VCaP (cell line): ENCODE measurements at regions not wholly inside any gene's neighbourhood (a gene's known extent, or its start where the extent isn't known, plus 50 kb on each side); places are given as distances from the start of the nearest gene placed in this dataset.

Experiments
- H3K27ac ChIP-seq: fragments of 450-650 bp; 2 replicates; pipeline ENCODE4 v1.5.1; 2017
- CTCF ChIP-seq: fragments of 450-650 bp; conservative IDR thresholded peaks from 2 replicates; pipeline ENCODE4 v1.5.1; 2017; ENCODE audit warnings: mild to moderate bottlenecking, moderate library complexity

GRCh38 chr10:21300551-21300950 is 224.9 kb downstream of the SKIDA1 start:
- no peak for TF ChIP-seq CTCF
- no peak overlapping the region for H3K27ac ChIP-seq

- no peak for TF ChIP-seq CTCF
- no peak overlapping the region for H3K27ac ChIP-seq
These were observed 226.2 kb downstream of the SKIDA1 start for GRCh38 chr10:21299330-21299729.

GRCh38 chr10:21298701-21299100 is 226.8 kb downstream of the SKIDA1 start:
- no peak for TF ChIP-seq CTCF
- H3K27ac ChIP-seq: no peak overlapping the region

GRCh38 chr10:21297603-21298383 is 227.7 kb downstream of the SKIDA1 start:
- no peak overlapping the region for H3K27ac ChIP-seq
- TF ChIP-seq CTCF: no peak

GRCh38 chr10:21296575-21297355 is 228.7 kb downstream of the SKIDA1 start:
- H3K27ac ChIP-seq: no peak overlapping the region
- TF ChIP-seq CTCF: no peak

- H3K27ac ChIP-seq: peak overlapping the region; percentile 21
- TF ChIP-seq CTCF: no peak
These were observed 231.7 kb downstream of the SKIDA1 start for GRCh38 chr10:21293518-21294356.
